T-helper 2 cell treated with Interferon-gamma antibody and Interleukin-4, amounts not matched to agents 100 ng/mL and 5 ng/mL, for 36 hours (primary cell): ENCODE measurements at regions not wholly inside any gene's neighbourhood (a gene's known extent, or its start where the extent isn't known, plus 50 kb on each side); places are given as distances from the start of the nearest gene placed in this dataset.
"Not testable (repeated sequence)": the region's sequence is repeated elsewhere in the genome, so short reads cannot be mapped to it uniquely, and the experiment has no call there.

Experiments used
- intact Hi-C: fragments of 100-400 bp; cut with micrococcal nuclease; formaldehyde crosslinking; loops from one replicate; pipeline ENCODE4 v1.15.1; 2023

DNA sequence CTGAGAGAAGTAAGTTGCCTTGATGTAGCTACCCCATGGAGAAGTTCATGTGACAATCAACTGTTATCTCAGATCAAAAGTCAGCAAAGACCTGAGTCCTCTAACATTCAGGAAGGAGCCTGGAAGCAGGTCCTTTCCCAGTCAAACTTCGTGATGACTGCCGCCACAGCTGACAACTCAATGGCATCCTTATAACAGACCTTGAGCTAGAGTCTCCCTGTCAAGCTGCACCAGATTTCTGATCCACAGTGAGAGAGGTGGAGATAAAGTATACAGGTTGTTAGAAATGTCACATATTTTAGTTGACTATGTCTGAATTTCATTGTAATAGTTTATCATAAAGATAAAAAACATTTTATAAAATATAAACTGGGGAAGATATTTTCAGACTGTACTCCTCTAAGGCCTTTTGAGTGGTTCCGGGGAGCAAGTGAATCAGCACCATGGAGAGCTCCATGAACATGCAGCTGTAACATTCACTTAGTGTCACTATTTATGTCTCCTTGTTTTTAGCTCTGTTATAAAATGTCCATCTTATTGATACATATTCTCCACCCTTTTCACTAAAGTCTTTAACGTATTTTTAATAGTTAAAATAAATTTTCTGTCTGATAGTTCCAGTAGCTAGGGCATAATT is 1653.5 kb upstream of the AGA start:
- intact Hi-C loops: no loop called here

DNA sequence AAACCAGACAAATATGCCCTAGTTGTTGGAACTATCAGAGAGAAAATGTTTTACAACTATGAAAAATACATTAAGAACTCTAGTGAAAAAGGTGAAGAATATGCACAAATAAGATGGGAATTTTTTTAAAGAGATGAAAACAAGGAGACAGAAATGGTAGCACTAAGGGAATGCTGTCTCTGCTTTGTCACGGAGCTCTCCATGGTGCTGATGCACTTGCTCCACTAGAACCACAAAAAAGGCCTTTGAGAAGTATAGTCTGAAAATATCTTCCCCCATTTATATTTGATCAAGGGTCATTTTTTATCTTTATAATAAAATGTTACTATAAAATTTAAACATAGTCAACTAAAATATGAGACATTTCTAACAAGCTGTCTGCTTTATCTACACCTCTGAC is 1655.5 kb upstream of the AGA start:
- intact Hi-C loops: no loop called here

DNA sequence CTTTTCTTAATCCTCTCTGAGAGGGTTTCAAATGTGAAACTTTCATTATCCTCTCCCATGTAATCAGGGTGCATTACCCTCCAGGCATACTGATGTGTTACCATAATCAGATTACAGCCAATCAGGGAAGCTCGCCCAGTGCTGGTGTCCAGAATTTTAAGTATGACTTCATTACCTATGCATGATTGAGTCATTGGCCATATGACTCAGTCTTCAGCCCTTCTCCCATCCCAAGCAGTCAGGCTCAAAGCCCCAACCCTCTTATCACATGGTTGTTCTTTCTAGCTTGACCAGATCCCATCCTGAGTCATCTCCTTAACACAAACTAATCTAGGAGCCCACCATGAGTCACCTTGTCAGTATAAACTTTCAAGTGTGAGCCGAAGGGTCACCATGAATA is 1668.1 kb upstream of the AGA start:
- intact Hi-C loops: no loop called here

DNA sequence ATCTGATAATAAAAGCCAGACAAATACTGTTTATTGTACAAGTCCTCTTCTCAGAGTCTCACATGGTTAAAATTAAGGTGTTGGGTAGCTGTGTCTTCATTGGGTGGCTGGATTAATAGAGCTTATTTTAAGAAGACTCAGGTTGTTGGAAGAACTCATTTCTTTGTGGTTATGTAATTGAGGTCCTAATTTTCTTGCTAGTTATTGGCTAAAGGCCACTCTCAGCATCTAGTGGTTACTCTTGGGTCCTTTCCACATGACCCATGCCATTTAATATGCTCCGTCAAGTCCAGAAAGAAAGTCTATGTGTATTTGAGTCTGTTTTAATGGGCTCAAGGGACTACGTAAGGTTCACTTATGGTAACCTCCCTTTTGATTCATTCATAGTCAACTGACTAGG is 1668.6 kb upstream of the AGA start:
- intact Hi-C loops: no loop called here

DNA sequence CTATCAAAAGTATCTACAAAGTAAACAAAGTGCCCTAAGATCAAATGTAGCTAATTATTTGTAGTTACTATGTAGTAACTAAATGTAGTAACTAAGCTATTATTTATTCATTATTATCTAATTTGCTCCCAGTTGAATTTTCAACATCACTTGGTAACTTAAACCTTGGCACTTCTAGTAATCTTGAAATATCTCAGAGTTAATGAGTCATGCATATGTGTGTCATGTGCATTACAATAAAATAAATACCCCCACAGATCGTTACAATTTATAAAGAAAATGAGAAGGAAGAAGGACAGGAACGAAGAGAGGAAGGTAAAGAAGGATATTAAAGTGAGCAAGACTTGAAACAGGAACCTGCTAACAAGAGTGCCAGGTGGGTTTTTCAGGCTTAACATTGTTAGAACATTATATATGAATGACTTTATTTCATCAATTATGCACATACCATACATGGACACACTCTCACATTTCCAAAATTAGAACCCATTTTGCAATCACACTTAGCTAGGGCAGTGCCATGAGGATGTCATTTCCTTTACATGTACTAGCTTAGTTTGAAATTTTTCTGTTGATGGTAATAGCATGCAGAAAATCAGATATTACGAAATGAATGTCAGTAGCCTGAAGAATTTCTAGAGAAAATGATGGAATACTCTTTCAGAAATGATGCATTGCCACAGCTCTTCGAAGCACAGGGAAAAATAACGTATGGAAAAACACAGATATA is 1670.4 kb upstream of the AGA start:
- intact Hi-C loops: no loop called here

DNA sequence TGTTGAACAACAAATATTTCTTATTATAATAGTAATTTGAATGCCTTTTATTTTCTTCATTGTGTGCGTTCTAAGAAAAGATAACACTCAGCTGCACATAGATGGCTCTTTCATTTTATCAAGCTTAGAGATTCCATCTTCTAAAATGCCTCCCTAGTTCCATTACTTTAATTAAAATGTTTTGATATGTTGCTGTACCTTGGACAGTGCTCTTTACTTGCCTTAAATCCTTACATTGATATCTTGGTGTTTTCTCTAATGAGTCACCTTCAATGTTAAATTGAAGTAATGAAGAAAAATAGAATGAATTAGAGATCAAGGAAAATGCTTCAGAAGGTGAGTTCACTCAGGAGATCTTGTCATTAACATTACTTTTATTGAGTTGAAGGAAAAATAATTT is 1672.4 kb upstream of the AGA start:
- intact Hi-C loops: no loop called here

DNA sequence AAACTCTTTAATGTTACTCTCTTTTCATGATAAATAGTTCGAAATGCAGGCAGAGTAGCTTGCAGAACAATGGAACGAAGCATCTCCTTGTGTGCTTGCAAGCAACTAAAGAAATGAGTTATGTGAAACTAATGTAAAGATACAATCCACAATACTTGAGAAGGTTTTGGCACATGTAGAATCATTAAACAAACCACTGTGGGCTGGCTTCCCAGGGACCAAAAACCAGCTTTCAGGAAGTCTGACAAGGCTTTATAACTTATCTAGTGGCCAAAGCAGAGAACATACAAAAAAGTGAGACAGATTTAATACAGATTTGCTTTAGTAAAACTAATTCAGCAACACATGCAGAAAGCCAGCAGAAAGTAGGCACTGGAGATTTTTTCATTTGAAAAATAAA is 1673.8 kb upstream of the AGA start:
- intact Hi-C loops: no loop called here

DNA sequence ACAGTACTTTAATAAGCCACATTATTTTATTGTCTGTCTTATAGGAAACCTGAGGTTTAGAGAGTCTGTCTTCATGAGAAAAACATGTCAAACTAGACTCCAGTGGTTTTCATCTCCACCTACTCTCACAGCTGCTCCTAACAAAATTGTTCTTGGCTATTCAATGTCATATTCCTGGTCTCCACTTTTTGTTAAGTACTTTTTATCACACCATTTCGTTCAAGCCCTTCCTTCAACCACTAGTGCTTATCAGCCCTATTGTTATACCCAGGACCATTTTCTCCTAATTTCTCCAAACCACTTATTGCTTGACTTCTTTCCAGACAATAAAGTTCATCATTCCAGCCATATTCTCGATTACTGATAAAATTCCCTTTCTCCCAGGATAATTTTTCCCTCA is 1674.3 kb upstream of the AGA start:
- intact Hi-C loops: no loop called here

DNA sequence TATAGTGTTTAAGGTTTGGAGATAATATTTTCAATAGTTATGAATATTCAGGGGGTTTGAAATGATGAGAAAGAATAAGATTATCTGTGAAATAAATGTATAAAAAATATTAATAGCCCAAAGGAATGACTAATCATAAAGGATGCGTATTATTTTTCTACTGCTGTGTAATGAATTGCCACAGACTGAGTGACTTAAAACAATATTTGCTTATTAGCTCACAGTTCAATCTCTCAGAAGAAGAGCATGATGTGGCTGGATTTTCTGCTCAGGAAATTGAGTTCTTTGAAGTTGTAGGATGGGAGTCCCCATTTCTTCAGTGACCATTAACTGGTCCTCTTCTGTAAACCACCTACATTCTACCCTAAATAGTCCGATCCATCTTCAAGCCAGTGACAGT is 1680.8 kb upstream of the AGA start:
- intact Hi-C loops: no loop called here

DNA sequence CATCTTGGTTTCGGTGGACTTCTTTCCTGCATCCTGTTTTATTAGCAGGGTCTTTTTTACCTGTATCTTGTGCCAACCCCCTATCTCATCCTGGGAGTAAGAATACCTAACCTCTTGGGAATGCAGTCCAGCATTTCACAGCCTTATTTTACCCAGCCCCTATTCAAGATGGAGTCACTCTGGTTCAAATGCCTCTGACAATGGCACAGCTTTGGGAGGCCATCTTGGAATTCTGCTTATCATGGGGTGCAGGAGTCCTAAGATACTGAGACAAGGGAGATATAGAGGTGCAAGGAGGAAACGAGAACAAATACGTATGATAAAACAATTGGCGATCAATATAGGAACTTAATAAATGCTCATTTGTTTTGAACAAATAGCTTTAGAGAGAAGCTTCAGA is 1682.2 kb upstream of the AGA start:
- intact Hi-C loops: no loop called here

DNA sequence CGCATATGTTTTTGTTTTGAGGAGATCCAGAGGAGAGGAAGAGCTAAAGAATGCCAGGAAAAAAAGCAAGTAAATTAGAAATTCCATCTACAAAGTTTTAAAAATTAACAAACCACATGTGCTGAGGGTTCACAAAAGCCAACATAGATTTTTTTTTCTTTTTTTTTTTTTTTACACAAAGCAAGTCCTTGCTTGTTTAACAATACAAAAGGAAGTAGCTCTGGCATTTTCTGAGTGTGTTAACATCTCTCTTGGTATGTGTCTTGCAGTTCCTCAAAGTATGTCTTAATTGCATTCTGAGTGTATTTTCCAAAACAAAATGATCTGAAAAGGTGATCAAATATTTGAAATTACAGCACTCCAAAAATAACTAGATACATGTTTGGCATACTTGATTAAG is 1682.7 kb upstream of the AGA start:
- intact Hi-C loops: no loop called here

DNA sequence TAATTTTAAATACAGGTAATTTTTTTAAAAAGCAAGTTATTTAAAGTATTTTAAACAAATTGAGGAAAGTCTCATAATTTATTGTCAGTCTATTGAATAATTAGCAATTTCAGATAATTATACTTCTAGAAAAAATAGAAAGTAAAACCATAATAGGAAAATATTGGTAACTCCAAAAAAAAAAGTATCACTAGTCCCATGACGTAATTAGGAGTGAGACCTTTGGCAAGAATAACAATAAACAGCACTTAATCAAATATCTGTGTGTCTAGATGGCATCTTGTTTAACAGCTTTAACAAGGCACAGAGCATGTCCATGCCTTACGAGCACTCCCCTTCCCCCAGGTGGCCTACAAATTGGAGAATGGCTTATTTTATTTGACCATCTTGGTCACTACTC is 1683.6 kb upstream of the AGA start:
- intact Hi-C loops: no loop called here

DNA sequence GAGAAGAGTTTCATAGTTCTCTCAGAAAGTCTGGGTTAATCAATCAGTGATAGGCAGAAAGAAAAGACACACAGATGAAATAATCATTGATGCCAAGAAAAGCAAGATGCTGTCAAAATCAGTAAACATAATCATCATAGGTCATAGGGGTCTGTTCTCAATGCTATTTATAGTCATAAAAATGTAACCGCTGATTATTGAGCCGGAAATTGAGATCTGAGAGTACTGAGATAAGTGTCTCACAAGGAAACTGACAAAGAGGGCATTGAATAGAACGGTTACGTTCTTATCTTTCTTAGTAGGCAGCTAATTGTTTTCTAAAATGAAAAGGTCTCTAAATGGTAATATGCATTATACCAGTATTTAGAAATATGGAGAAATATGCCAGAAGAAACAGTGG is 1686.1 kb upstream of the AGA start:
- intact Hi-C loops: no loop called here

DNA sequence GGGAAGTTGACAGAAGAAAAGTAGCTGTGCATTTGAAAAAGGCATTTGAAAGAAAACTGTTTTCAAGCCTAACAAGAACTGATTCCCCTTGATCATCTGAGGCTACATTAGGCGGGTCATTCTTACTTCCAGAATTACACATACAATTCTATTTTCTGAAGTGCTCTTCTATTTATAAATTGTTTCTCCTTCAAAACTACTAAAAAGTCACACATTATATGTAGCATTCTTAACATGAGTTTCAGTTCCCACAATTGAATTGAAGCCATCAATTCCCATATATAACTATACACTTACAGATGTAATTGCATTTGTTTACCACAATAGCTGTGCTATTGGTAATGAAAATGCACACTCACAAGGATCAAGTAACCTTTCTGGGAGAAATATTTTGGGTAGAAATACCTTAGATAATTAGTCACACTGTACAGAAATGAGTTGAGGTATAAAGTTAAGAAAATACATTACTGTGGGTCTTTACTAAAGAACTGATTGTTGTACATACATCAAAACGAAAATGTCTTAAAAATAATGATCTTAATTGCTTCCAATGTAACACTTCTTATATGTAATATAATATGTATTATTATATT is 1688.0 kb upstream of the AGA start:
- intact Hi-C loops: no loop called here

DNA sequence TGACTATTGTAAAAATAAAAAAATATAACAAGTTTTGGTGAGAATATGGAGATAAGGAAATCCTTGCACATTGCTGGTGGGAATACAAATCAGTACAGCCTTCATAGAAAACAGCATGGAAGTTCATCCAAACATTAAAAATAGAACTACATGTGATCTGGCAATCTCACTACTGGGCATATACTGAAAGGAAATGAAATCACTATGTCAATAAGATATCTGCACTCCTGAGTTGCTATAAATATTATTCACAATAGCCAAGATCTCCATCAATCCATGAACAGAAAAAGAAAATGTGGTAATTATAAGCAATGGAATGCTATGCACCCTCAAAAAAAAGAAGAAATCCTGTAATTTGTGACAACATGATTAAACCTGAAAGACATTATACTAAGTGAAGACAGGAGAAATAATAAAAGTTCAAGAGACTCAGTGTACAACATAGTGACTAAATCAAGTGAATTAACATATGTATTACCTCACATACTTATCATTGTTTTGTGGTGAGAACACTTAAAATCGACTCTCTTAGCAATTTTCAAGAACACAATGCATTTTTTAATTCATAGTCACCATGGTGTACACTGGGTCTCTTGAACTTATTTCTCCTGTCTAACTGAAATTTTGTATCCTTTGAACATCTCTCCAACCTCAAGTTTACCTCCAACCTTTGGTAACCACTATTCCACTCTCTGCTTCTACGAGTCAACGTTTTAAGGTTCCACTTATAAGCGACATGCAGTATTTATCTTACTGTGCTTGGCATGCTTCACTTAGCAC is 1703.7 kb upstream of the AGA start:
- intact Hi-C loops: no loop called here

DNA sequence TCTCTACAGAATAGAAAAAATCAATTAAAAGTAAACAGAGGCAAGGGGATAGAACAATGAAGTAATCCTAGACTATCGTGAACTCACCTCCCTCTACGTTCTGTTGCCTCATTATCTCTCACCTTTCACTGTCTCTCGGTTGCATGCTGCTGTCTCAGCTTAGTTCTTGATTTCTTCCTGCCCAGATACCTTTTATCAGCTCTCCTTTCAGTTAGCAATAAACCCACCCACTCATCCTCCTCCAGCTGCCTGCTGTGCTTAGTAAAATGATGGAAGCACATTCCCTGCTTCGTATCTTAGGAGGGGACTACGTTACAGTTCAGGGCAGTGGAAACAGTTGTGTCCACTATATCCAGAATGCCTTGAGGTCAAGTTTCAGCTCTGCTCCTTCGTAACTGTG is 1709.5 kb upstream of the AGA start:
- intact Hi-C loops: no loop called here

DNA sequence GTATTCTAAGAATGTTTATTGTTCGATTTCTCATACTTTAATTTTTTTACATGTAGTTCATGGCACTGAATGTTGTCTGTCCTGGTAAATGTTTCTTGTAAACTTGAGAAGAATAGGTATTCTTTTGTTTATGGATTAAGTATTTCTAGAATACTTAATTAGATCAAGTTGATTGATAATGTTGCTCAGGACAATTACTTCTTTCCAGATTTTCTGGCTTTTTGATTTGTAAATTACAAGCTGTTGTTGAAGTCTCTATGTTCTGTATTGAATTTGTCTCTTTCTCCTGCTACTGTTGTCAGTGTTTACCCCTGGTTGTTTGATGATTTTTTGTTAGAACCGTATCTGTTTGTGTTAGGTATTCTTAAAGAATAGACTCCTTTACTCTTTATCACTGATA is 1720.9 kb upstream of the AGA start:
- intact Hi-C loops: no loop called here

DNA sequence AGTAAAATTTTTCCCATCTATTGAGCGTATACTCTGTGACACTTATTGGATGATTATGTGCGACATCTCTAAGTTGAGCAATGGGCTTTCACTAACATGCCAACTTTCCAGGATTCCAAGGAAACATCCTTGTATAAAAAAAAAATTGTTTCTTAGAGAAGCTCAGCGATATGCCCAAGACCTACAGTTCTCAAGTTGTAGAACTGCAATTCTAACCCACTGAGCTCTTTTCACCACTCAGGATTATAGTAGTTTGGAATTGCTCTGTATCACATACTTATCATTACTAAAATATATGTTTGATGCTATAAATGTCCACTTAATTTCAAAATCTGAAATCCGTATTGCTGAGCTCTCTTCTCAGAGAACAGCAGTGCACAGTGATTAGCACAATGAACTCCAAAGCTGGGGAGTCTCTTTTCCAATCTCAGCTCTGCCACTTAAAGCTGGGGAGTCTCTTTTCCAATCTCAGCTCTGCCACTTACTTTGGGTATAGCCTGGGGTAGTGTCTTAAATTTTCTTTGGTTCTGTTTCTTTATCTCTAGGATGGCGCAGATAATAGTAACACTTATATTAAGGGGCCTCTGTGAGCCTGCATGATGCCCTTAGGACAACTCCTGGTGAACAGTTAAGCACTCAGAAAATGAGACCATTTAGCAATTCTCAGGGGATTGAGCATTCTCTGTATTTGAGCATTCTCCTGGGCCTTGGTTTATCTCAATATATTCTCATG is 1722.2 kb upstream of the AGA start:
- intact Hi-C loops: no loop called here

DNA sequence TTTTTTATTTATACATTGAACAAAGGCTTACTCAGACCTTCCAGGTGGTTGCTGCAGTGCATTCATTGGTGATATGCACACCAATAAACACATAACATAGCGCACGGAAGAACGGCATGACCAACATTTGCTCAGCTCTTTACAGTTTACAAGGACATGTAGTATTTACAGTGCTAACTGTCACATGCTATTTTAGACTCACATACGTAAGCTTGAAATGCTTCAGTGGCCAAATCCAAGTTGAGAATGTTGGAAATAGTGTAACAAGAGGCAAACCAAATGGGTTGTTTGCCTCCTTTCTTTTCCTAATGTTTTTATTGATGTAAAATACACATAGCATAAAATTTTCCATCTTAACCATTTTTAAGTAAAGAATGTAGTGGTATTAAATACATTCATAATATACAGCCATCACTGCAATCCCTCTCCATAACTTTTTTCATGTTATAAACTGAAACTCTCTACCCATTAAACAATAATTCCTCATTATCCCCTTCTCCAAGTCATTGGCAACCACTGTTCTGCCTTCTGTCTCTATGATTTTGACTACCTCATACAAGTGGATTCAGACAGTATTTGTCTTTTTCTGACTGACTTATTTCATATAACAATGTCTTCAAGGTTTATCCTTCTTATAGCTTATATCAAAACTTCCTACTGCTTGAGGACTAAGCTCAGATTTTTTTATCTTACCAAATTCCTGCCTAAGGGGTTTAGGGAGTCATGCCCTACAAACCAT is 1722.9 kb upstream of the AGA start:
- intact Hi-C loops: no loop called here

DNA sequence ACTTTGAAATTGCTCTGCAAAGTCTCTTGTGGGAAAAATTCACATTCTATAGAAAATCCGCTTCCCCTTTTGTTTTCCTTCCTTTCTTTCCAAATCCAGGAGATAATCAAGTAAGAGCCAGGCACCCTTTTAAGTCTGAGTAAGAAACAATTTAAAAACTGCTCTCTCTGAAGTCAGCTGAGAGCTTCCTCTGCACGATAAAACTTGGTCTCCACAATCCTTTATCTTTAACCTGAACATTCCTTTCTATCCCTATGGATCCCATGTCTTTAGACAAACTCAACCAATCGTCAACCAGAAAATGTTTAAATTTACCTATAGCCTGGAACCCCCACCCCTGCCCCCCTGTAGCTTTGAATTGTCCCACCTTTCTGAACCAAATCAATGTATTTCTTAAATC is 1723.6 kb upstream of the AGA start:
- intact Hi-C loops: no loop called here

DNA sequence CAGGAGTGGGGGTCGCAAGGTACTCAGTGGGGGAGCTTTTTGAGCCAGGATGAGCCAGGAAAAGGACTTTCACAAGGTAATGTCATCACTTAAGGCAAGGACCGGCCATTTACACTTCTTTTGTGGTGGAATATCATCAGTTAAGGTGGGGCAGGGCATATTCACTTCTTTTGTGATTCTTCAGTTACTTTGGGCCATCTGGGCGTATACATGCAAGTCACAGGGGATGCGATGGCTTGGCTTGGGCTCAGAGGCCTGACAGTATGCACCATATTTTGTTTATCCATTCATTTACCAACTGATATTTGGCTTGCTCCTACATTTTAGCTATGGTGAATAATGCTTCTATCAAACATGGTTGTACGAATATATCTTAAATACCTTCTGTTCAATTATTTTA is 1728.1 kb upstream of the AGA start:
- intact Hi-C loops: not testable (repeated sequence)
